BLaER1 treated with 17β-estradiol and CSF1 and Interleukin-3, amounts not matched to agents 10 nM and 100 nM (cell line): ENCODE measurements at regions not wholly inside any gene's neighbourhood (a gene's known extent, or its start where the extent isn't known, plus 50 kb on each side); places are given as distances from the start of the nearest gene placed in this dataset.
"Not testable (repeated sequence)": the region's sequence is repeated elsewhere in the genome, so short reads cannot be mapped to it uniquely, and the experiment has no call there.

Source experiments
- H3K27ac ChIP-seq, 11 experiments: shearing (Covaris generic); formaldehyde crosslinking; 2 replicates each; pipeline ENCODE4 v1.8.1; 2022
- H3K27me3 ChIP-seq, 11 experiments: shearing (Covaris generic); formaldehyde crosslinking; 2 replicates each; pipeline ENCODE4 v1.8.1; 2022
- H3K36me3 ChIP-seq, 11 experiments: shearing (Covaris generic); formaldehyde crosslinking; 2 replicates each; pipeline ENCODE4 v1.8.1; 2022
- H3K4me1 ChIP-seq, 10 experiments: shearing (Covaris generic); formaldehyde crosslinking; 2 replicates each; pipeline ENCODE4 v1.8.1; 2022
- H3K4me2 ChIP-seq, 11 experiments: shearing (Covaris generic); formaldehyde crosslinking; 2 replicates each; pipeline ENCODE4 v1.8.1; 2022
- H3K4me3 ChIP-seq, 10 experiments: shearing (Covaris generic); formaldehyde crosslinking; 2 replicates each; pipeline ENCODE4 v1.8.1; 2022
- H3K9ac ChIP-seq, 11 experiments: shearing (Covaris generic); formaldehyde crosslinking; 2 replicates each; pipeline ENCODE4 v1.8.1; 2022
- H3K9me3 ChIP-seq, 11 experiments: shearing (Covaris generic); formaldehyde crosslinking; replicated peaks in 1 of 11; 2 replicates each; pipeline ENCODE4 v1.8.1; 2022
- H4K20me1 ChIP-seq, 11 experiments: shearing (Covaris generic); formaldehyde crosslinking; 2 replicates each; pipeline ENCODE4 v1.8.1; 2022
- Cebpa-rat ChIP-seq, 11 experiments: shearing (Covaris generic); IDR thresholded peaks; 2 replicates each; pipeline ENCODE4 v1.8.1; 2022

GRCh38 chr2:226172309-226172708, 627.3 kb downstream of the IRS1 start:
- Histone ChIP-seq H3K27ac (no peak overlapping the region), H3K4me3 (no peak overlapping the region), H3K4me2 (no peak overlapping the region), H4K20me1 (no peaks in the 10 kb centered on the region), H3K9me3 (peaks cover 0 to 12% (median 3%) of the 10 kb centered on the region in 11 experiments; a peak in 12 of 22 replicates), H3K4me1 (no peaks in the 10 kb centered on the region), H3K9ac (no peak overlapping the region), H3K36me3 (no peaks in the 10 kb centered on the region), H3K27me3 (no peaks in the 10 kb centered on the region)
- TF ChIP-seq Cebpa-rat (IDR thresholded peaks at IDR 0.05): no peak

DNA sequence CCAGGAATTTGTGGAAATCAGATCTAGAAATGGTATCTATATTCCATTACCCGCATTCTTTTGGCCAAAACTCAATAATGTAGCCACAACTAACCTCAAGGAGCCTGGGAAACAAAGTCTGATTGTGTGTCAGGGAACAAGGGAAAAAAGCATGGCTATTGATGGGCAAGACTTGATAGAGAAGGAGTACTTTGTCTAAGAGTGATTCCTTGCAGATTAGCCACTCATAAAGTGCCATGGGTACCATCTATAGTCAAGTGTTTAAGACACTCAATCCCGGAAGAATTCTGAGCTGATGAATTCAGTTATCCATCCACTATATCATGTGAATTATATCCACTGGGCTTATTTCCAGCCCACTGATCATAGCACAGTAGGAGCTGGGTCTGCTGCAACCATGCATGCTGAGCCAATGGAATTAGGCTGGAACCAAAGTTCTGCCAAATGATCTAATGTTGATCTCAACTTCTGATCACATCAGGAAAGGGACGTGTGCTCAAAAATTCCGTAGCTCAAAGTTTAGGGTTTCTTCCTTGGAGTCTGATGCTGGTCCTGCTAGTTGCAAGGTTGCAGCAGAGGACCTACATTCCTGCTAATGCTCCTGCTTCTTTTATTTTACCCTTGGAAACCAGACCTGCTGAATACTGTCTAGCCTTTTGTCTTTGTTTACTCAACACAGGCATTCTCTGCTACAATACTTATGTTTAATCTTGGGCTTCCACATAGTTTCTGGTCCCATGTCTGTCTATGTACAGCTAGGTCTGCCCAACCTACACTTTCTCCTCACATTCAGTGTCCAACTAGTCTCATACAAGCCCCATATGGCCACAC, 629.7 kb downstream of the IRS1 start:
- no peaks in the 10 kb centered on the region for H3K9me3 ChIP-seq
- H3K27me3 ChIP-seq: no peaks in the 10 kb centered on the region
- H3K4me3 ChIP-seq: no peak overlapping the region
- no peaks in the 10 kb centered on the region for H4K20me1 ChIP-seq
- H3K9ac ChIP-seq: no peak overlapping the region
- H3K27ac ChIP-seq: no peak overlapping the region
- H3K36me3 ChIP-seq: no peaks in the 10 kb centered on the region
- no peak overlapping the region for H3K4me2 ChIP-seq
- H3K4me1 ChIP-seq: no peaks in the 10 kb centered on the region
- TF ChIP-seq Cebpa-rat (IDR thresholded peaks at IDR 0.05): no peak

DNA sequence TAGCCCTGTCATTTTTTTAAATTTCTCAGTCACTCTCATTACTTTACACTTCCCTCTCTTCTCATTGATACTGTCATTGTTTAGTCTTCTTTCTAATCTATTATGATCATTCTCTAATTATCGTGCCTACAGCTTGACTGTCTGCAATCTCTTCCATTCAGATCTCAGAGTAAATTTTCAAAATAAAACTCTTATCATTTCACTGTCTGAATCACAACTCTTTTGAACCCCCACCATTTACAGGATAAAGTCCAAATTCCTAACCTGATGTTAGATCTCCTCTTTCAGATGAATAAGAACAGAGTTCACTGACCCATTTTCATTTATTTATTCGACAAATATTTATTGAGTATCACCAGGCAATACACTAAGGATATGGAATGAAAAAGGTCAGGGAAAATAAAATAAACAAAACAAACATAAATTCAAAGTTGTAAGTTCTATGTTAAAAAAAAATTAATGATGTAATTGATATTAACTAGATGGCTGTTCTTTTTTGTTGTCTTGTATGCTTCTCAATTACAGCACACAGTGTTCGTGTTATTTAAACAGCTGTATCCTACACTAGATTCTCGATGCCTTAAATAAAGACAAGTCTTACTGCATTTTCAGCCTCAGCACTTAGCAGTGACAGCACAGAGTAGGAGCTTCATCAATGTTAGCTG, 631.0 kb downstream of the IRS1 start:
- Histone ChIP-seq H3K4me2 (no peak overlapping the region), H3K9me3 (no peaks in the 10 kb centered on the region), H3K27ac (no peak overlapping the region), H3K27me3 (no peaks in the 10 kb centered on the region), H3K4me1 (no peaks in the 10 kb centered on the region), H3K36me3 (no peaks in the 10 kb centered on the region), H3K9ac (no peak overlapping the region), H4K20me1 (no peaks in the 10 kb centered on the region), H3K4me3 (no peak overlapping the region)
- no peak for TF ChIP-seq Cebpa-rat (IDR thresholded peaks at IDR 0.05)

DNA sequence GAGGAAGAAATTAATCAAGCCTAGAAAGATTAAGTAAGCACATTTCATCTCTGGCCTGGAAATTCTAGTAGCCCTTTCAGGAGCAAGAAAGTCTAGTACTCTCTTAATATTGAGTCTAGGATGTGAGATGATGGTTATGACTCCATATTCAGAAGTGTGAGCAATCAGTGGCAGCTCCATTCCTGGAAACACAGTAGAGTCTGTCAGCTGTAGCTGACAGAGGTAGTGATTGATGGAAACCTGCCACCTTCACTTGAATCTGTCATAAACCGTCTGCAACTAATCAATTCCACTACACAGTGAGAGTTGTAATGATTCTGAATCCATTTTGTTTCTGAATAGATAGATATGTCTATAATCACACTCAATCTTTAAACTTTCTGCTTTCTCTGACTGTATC, 635.1 kb downstream of the IRS1 start:
- Histone ChIP-seq H3K36me3 (no peaks in the 10 kb centered on the region), H3K27ac (no peak overlapping the region), H4K20me1 (no peaks in the 10 kb centered on the region), H3K27me3 (no peaks in the 10 kb centered on the region), H3K4me3 (no peak overlapping the region), H3K4me1 (no peaks in the 10 kb centered on the region), H3K4me2 (no peak overlapping the region), H3K9me3 (no peaks in the 10 kb centered on the region), H3K9ac (no peak overlapping the region)
- no peak for TF ChIP-seq Cebpa-rat (IDR thresholded peaks at IDR 0.05)

- not testable (repeated sequence) for H3K4me3 ChIP-seq, H3K9me3 ChIP-seq, H4K20me1 ChIP-seq, H3K9ac ChIP-seq, H3K4me2 ChIP-seq, H3K27me3 ChIP-seq, H3K27ac ChIP-seq, H3K36me3 ChIP-seq, H3K4me1 ChIP-seq
Measured at GRCh38 chr2:226160617-226161016, 639.0 kb downstream of the IRS1 start.

DNA sequence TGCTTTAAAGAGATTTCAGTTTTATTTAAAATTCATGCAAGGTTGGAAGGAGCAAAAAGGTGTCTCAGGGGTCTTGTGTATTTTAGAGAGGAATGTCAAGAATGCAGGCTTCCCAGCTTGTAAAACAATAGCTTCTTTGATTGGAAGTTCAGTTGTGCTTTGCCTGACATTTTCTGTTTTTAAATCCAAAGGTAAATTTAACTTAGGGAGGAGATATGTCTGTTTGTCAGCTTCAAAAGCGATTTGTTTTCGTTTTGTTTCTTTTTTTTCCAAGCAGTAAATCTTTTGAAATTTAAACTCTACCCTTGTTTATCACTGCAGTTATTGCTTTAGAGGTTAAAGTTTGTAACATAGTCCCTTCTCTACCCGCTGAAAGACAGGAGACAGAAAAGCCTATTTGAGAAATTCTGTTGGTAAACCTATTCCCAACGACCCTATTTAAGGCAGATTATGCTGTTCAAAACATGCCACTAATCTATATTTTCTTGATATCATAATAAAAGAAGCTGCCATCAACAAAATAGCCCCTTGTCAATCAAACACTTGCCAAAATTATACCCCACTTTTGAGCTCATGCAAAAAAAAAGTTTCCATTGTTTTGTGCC, 639.6 kb downstream of the IRS1 start:
- Histone ChIP-seq H3K4me1 (0 out of 20 replicates have a peak, but pooled peaks cover 0 to under 1% (median 0%) of the 10 kb centered on the region in 10 experiments), H3K4me3 (no peak overlapping the region), H3K9me3 (no peaks in the 10 kb centered on the region), H3K4me2 (no peak overlapping the region), H4K20me1 (no peaks in the 10 kb centered on the region), H3K9ac (no peak overlapping the region), H3K27ac (no peak overlapping the region), H3K27me3 (no peaks in the 10 kb centered on the region), H3K36me3 (no peaks in the 10 kb centered on the region)
- TF ChIP-seq Cebpa-rat (IDR thresholded peaks at IDR 0.05): no peak

GRCh38 chr2:226158940-226159339, 640.7 kb downstream of the IRS1 start:
- H3K27ac ChIP-seq: no peak overlapping the region
- no peaks in the 10 kb centered on the region for H3K9me3 ChIP-seq
- no peaks in the 10 kb centered on the region for H3K27me3 ChIP-seq
- H3K4me2 ChIP-seq: no peak overlapping the region
- H3K9ac ChIP-seq: no peak overlapping the region
- H3K36me3 ChIP-seq: no peaks in the 10 kb centered on the region
- no peak overlapping the region for H3K4me3 ChIP-seq
- H4K20me1 ChIP-seq: no peaks in the 10 kb centered on the region
- TF ChIP-seq Cebpa-rat (IDR thresholded peaks at IDR 0.05): no peak
- H3K4me1 ChIP-seq: peaks cover 0 to 7% (median 0%) of the 10 kb centered on the region in 10 experiments; a peak in 2 of 20 replicates

GRCh38 chr2:226158229-226158628, 641.4 kb downstream of the IRS1 start:
- Histone ChIP-seq H3K9ac (no peak overlapping the region), H3K36me3 (no peaks in the 10 kb centered on the region), H4K20me1 (no peaks in the 10 kb centered on the region), H3K27me3 (no peaks in the 10 kb centered on the region), H3K9me3 (no peaks in the 10 kb centered on the region), H3K4me1 (peaks cover 0 to 7% (median 0%) of the 10 kb centered on the region in 10 experiments; a peak in 2 of 20 replicates), H3K4me3 (no peak overlapping the region), H3K4me2 (no peak overlapping the region), H3K27ac (no peak overlapping the region)
- TF ChIP-seq Cebpa-rat (IDR thresholded peaks at IDR 0.05): no peak

GRCh38 chr2:226155093-226155875, 644.3 kb downstream of the IRS1 start:
- peaks cover 0 to 7% (median 0%) of the 10 kb centered on the region in 10 experiments; a peak in 2 of 20 replicates for H3K4me1 ChIP-seq
- H3K27ac ChIP-seq: no peak overlapping the region

More at GRCh38 chr2:226155093-226155875, 644.3 kb downstream of the IRS1 start:
- no peaks in the 10 kb centered on the region for H3K36me3 ChIP-seq
- H3K27me3 ChIP-seq: no peaks in the 10 kb centered on the region
- no peak overlapping the region for H3K4me2 ChIP-seq
- H3K4me3 ChIP-seq: no peak overlapping the region
- H3K9ac ChIP-seq: no peak overlapping the region
- no peaks in the 10 kb centered on the region for H3K9me3 ChIP-seq
- no peak for TF ChIP-seq Cebpa-rat (IDR thresholded peaks at IDR 0.05)
- no peaks in the 10 kb centered on the region for H4K20me1 ChIP-seq
